Calu3 (cell line): ENCODE measurements at regions not wholly inside any gene's neighbourhood (a gene's known extent, or its start where the extent isn't known, plus 50 kb on each side); places are given as distances from the start of the nearest gene placed in this dataset.

ENCODE experiments used
- BruUV-seq: library from RNA; stranded (reverse); fragments of 400-500 nt; replicated peaks from 2 replicates; lab custom pipeline; 2021; lab: Mats Ljungman, UMichigan
- CTCF ChIA-PET: fragments of 300-600 bp; sonication (Branson Sonifier 250); formaldehyde crosslinking; loops from one replicate; lab custom pipeline; 2022; ENCODE audit warnings: antibody characterized with exemption; lab: Charles Lee
- DNase-seq: peaks from one replicate; pipeline ENCODE4 v3.0.0; 2022
- H3K27ac Mint-ChIP-seq: one replicate; pipeline ENCODE4 v1.8.0; 2022; ENCODE audit warnings: mixed read lengths; ENCODE audit not compliant: unreplicated experiment
- H3K27me3 Mint-ChIP-seq: one replicate; pipeline ENCODE4 v1.8.0; 2022; ENCODE audit warnings: mixed read lengths; ENCODE audit not compliant: unreplicated experiment
- H3K36me3 Mint-ChIP-seq: one replicate; pipeline ENCODE4 v1.8.0; 2022; ENCODE audit warnings: mild to moderate bottlenecking, moderate library complexity, mixed read lengths; ENCODE audit not compliant: insufficient read depth, unreplicated experiment
- H3K4me1 Mint-ChIP-seq: one replicate; pipeline ENCODE4 v1.8.0; 2022; ENCODE audit warnings: mild to moderate bottlenecking, low read depth, mixed read lengths; ENCODE audit not compliant: unreplicated experiment
- H3K4me3 Mint-ChIP-seq: one replicate; pipeline ENCODE4 v1.8.0; 2022; ENCODE audit warnings: mild to moderate bottlenecking, low read depth, moderate library complexity, mixed read lengths; ENCODE audit not compliant: unreplicated experiment
- H3K9me3 Mint-ChIP-seq: one replicate; pipeline ENCODE4 v1.8.0; 2022; ENCODE audit warnings: low read depth, mixed read lengths; ENCODE audit not compliant: unreplicated experiment
- CTCF ChIP-seq: fragments of 200-600 bp; IDR thresholded peaks from one replicate; pipeline ENCODE4 v1.8.0; 2022; ENCODE audit warnings: antibody characterized with exemption; ENCODE audit not compliant: unreplicated experiment
- intact Hi-C: fragments of 100-400 bp; cut with micrococcal nuclease; formaldehyde crosslinking; loops from one replicate; pipeline ENCODE4 v1.10.0; 2022; ENCODE audit not compliant: unreplicated experiment

DNA sequence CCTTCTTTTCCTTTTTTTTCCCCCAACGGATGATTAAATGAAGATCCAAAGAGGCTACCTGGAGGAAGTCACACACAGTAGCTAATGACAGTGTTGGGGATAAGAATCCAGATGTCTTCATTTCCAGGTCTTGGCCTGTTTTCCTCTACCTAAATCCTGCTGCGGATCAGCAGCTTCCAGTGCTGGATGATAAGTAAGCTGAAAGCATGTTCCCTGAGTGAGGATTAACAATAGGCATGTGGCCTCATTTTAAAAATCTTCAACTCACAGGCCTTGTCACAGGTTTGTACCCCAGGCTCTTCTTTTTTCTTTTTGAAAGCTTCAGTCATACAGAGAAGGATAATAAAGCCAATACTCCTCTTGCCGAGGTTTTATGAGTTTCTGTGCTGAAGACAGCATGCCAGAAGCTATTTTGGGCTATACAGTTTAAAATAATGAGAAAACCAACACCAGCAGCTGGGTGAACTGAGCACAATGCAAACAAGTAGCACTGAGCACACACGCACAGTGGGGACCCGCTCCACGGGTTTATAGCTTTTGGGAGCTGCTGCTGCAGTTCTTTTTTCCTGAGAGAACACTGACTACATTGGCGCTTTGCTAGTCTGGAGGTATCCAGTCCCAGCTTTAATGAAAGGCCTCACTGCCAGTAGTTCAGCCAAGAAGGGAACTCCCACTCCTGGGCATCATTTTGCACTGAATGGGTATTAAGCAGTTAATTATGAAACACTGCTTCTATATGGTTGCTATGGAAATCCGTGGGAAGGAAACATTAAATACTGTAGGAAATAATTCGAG, 184.2 kb upstream of the CTSO start:
- DNase-seq, result no peak
- Mint-ChIP-seq H3K9me3 (no peaks in the 10 kb centered on the region), H3K36me3 (no peaks in the 10 kb centered on the region), H3K27ac (no peak overlapping the region), H3K27me3 (no peaks in the 10 kb centered on the region), H3K4me1 (peaks cover 7% of the 10 kb centered on the region), H3K4me3 (no peak overlapping the region)
- TF ChIP-seq CTCF, result no peak
- BruUV-seq, result no TSS peak
- CTCF ChIA-PET, result interaction anchor here (0.5 kb wide), 1 partner anchor 108 kb away, joined by 3 read pairs; no protein-coding TSS in a partner anchor
- intact Hi-C loops, result no loop called here

GRCh38 chr4:156132196-156132595, 178.5 kb upstream of the CTSO start:
- no peaks in the 10 kb centered on the region for H3K27me3 Mint-ChIP-seq
- no TSS peak for BruUV-seq
- H3K36me3 Mint-ChIP-seq, result no peaks in the 10 kb centered on the region

DNA sequence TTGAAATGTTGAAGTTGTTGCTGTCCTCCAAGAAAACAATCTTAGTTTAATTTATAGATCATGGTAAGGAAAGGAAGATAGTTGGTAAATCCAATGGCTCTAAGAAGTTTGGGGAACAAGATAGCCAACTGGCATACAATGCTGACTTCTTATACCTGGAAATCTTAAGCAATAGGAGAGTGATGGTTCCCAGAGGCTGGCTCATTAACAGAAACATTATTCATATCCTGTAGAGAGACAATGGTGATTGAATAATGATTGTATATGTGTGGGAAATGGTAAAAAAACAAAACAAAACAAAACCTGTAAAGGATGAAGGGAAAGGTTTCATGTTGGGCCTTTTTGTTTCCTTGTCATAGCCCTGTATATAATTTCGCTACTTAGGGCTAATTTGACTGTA, 174.9 kb upstream of the CTSO start:
- TF ChIP-seq CTCF, result no peak
- CTCF ChIA-PET, result no interaction called here
- H3K4me3 Mint-ChIP-seq, result no peak overlapping the region
- no peak overlapping the region for H3K27ac Mint-ChIP-seq
- no peak for DNase-seq
- H3K36me3 Mint-ChIP-seq, result no peaks in the 10 kb centered on the region
- H3K4me1 Mint-ChIP-seq, result peaks cover 2% of the 10 kb centered on the region
- no TSS peak for BruUV-seq
- H3K27me3 Mint-ChIP-seq, result no peaks in the 10 kb centered on the region
- H3K9me3 Mint-ChIP-seq, result peaks cover 2% of the 10 kb centered on the region
- intact Hi-C loops, result no loop called here

More at GRCh38 chr4:156132196-156132595, 178.5 kb upstream of the CTSO start:
- CTCF ChIA-PET, result no interaction called here
- intact Hi-C loops, result no loop called here
- TF ChIP-seq CTCF, result no peak
- no peak overlapping the region for H3K4me3 Mint-ChIP-seq
- no peak overlapping the region for H3K27ac Mint-ChIP-seq
- H3K4me1 Mint-ChIP-seq, result peaks cover 7% of the 10 kb centered on the region
- no peak for DNase-seq
- no peaks in the 10 kb centered on the region for H3K9me3 Mint-ChIP-seq

DNA sequence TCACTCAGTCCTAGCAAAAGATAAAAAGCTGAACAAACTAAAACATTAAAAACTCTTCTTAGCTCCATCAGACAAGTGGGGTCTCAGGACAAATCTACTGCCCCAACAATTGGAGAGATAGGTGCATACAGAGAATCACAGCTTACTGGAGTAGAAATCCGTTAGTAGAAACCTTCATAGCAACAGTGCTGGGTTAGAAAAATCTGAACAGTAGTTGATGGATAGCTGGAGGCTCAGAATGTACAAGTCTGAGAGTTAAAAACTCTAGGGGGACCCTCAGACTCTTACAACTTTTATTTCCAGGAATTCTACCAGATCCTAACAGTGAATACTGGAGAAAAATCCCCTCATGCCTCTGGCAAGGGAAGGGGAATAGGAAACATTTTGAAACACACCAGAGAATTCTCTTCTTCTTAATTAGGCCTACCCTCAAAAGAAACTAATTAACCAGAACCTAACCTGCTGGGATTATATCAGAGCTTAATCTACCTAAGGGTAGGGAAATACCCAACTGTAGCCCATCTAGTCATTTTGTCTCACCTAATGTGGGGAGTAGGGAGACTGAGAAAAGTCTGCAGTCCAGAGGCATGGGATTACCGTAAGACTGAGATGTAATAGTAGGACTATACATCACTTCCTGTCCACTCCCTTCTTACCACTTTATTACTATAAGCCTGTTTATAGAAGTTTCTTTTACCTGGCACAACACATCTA, 165.0 kb upstream of the CTSO start:
- Mint-ChIP-seq H3K27ac (no peak overlapping the region), H3K4me3 (no peak overlapping the region), H3K9me3 (no peaks in the 10 kb centered on the region), H3K27me3 (no peaks in the 10 kb centered on the region), H3K4me1 (no peaks in the 10 kb centered on the region), H3K36me3 (no peaks in the 10 kb centered on the region)
- TF ChIP-seq CTCF, result no peak
- no peak for DNase-seq
- intact Hi-C loops, result no loop called here
- no TSS peak for BruUV-seq
- CTCF ChIA-PET, result no interaction called here
